H54 (cell line): ENCODE measurements at regions not wholly inside any gene's neighbourhood (a gene's known extent, or its start where the extent isn't known, plus 50 kb on each side); places are given as distances from the start of the nearest gene placed in this dataset.

Experiments
- DNase-seq: peaks from one replicate; pipeline ENCODE4 v3.0.0; 2011; ENCODE audit warnings: low spot score, mixed read lengths; ENCODE audit not compliant: insufficient read length
- FAIRE-seq: peaks from 3 replicates; lab custom pipeline; 2011; peaks lifted over from hg19 to GRCh38; lab: Jason Lieb, UNC
- POLR2A ChIP-seq: IDR thresholded peaks from 2 replicates; pipeline ENCODE4 v1.6.1; 2011; ENCODE audit warnings: low read depth, mild to moderate bottlenecking, low read length

- no peak for DNase-seq
- TF ChIP-seq POLR2A, result no peak
- FAIRE-seq, result no peak
These were observed 2287.0 kb downstream of the TP53TG3F start for GRCh38 chr16:35746281-35746962.

GRCh38 chr16:35746963-35747657 is 2287.7 kb downstream of the TP53TG3F start:
- FAIRE-seq (no peak), DNase-seq (no peak)
- TF ChIP-seq POLR2A, result no peak

GRCh38 chr16:35747658-35748455 is 2288.4 kb downstream of the TP53TG3F start:
- TF ChIP-seq POLR2A, result no peak
- no peak for DNase-seq
- no peak for FAIRE-seq

GRCh38 chr16:35748621-35749252 is 2289.3 kb downstream of the TP53TG3F start:
- no peak for FAIRE-seq
- no peak for TF ChIP-seq POLR2A
- DNase-seq, result no peak

GRCh38 chr16:35749253-35750141 is 2290.1 kb downstream of the TP53TG3F start:
- no peak for TF ChIP-seq POLR2A
- no peak for FAIRE-seq

GRCh38 chr16:35750157-35750689 is 2290.8 kb downstream of the TP53TG3F start:
- no peak for TF ChIP-seq POLR2A
- FAIRE-seq (no peak), DNase-seq (no peak)

More at GRCh38 chr16:35749253-35750141, 2290.1 kb downstream of the TP53TG3F start:
- no peak for DNase-seq

GRCh38 chr16:35750701-35751104 is 2291.3 kb downstream of the TP53TG3F start:
- no peak for TF ChIP-seq POLR2A
- DNase-seq (no peak), FAIRE-seq (no peak)

GRCh38 chr16:35751191-35751941 is 2292.0 kb downstream of the TP53TG3F start:
- no peak for TF ChIP-seq POLR2A
- DNase-seq (no peak), FAIRE-seq (no peak)

- FAIRE-seq (no peak), DNase-seq (no peak)
- no peak for TF ChIP-seq POLR2A
These were observed 2292.8 kb downstream of the TP53TG3F start for GRCh38 chr16:35752012-35752772.

GRCh38 chr16:35752773-35753558 is 2293.6 kb downstream of the TP53TG3F start:
- FAIRE-seq, result no peak
- DNase-seq, result no peak
- TF ChIP-seq POLR2A, result no peak
